ENCODE measurements at regions not wholly inside any gene's neighbourhood (a gene's known extent, or its start where the extent isn't known, plus 50 kb on each side); places are given as distances from the start of the nearest gene placed in this dataset.

DNA sequence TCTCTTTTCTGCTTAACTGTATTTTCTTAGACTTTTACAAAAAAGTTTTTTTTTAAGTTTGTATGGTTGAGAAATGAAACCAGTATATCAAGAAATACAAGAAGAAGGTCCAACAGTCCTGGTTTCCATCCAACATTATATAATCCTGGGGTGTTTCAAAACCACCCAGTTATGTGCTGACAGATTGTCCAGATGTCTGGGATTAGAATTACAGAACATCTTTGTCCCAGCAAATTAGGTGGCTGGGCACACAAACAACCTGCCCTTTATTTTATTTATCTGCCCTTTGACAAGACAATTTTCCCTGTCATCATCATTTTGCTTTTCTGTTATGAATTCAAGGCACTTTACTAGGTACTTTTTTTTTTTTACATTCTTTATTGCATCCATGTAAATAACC lies 622.1 kb downstream of the PLPP3 start:
- TF ChIP-seq CTCF (conservative IDR thresholded peaks at IDR 0.05 in 1 of 2, IDR thresholded peaks at IDR 0.05 in 1 of 2; ENCODE audit: extremely low read depth in 1 of 2, insufficient read depth in 1 of 2, low read depth in 1 of 2, low read length in 2 of 2) (no peak), EZH2 (IDR thresholded peaks at IDR 0.05; ENCODE audit: borderline replicate concordance, low read length) (no peak)

Data from mammary epithelial cell (primary cell).